ENCODE measurements at regions not wholly inside any gene's neighbourhood (a gene's known extent, or its start where the extent isn't known, plus 50 kb on each side); places are given as distances from the start of the nearest gene placed in this dataset.

- DNase-seq: no peak
Measured at GRCh38 chr16:87129771-87130170, 187.4 kb downstream of the C16orf95 start.

- DNase-seq: no peak
Measured at GRCh38 chr16:87131061-87131995, 185.9 kb downstream of the C16orf95 start.

GRCh38 chr16:87131996-87132345, 185.2 kb downstream of the C16orf95 start:
- no peak for DNase-seq

GRCh38 chr16:87132361-87133014, 184.7 kb downstream of the C16orf95 start:
- DNase-seq: no peak

GRCh38 chr16:87133112-87133850, 183.9 kb downstream of the C16orf95 start:
- no peak for DNase-seq

- DNase-seq: no peak
Measured at GRCh38 chr16:87133966-87134627, 183.1 kb downstream of the C16orf95 start.

- DNase-seq: no peak
Measured at GRCh38 chr16:87134628-87134995, 182.6 kb downstream of the C16orf95 start.

- DNase-seq: no peak
Measured at GRCh38 chr16:87135246-87136030, 181.8 kb downstream of the C16orf95 start.

GRCh38 chr16:87138316-87138715, 178.9 kb downstream of the C16orf95 start:
- DNase-seq: no peak

GRCh38 chr16:87138738-87139267, 178.4 kb downstream of the C16orf95 start:
- no peak for DNase-seq

GRCh38 chr16:87140211-87141200, 176.7 kb downstream of the C16orf95 start:
- no peak for DNase-seq

- no peak for DNase-seq
Measured at GRCh38 chr16:87141402-87141801, 175.8 kb downstream of the C16orf95 start.

- no peak for DNase-seq
Measured at GRCh38 chr16:87143661-87144121, 173.5 kb downstream of the C16orf95 start.

GRCh38 chr16:87144232-87144631, 173.0 kb downstream of the C16orf95 start:
- DNase-seq: no peak

- no peak for DNase-seq
Measured at GRCh38 chr16:87145181-87146176, 171.7 kb downstream of the C16orf95 start.

- DNase-seq: no peak
Measured at GRCh38 chr16:87146676-87147075, 170.5 kb downstream of the C16orf95 start.

- DNase-seq: no peak
Measured at GRCh38 chr16:87149051-87149450, 168.1 kb downstream of the C16orf95 start.

GRCh38 chr16:87150262-87150661, 166.9 kb downstream of the C16orf95 start:
- DNase-seq: no peak

All from renal pelvis (tissue), 1 donor.